Nucleus accumbens (tissue), 56 donors: ENCODE measurements at regions not wholly inside any gene's neighbourhood (a gene's known extent, or its start where the extent isn't known, plus 50 kb on each side); places are given as distances from the start of the nearest gene placed in this dataset.

Source experiments
- DNase-seq, 56 donors: peaks; one replicate each; lab custom pipeline; 2025; lab: John Stamatoyannopoulos, UW

DNA sequence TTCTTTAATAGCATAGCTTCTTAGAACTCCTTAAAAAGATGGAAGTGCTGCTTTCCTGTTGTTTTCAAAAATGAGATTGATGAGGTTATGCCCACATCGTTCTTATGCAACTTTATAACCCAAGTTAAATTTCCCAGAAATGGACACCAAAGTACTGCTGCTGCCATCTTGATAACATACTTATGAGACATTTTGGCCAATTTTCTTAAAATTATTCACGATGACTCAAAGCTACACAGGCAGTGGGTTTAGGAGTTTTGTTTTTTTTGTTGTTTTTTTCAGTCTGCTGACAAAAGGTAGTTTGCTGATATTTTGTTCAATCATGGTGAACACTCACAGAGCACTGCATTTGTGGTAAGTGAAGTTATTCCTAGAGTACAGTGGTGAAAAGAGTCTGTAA, 54.9 kb upstream of the RFC3 start:
- no peak for DNase-seq

GRCh38 chr13:33764716-33765115, 53.2 kb upstream of the RFC3 start:
- DNase-seq, result no peak

GRCh38 chr13:33766329-33767123, 51.4 kb upstream of the RFC3 start:
- no peak for DNase-seq

DNA sequence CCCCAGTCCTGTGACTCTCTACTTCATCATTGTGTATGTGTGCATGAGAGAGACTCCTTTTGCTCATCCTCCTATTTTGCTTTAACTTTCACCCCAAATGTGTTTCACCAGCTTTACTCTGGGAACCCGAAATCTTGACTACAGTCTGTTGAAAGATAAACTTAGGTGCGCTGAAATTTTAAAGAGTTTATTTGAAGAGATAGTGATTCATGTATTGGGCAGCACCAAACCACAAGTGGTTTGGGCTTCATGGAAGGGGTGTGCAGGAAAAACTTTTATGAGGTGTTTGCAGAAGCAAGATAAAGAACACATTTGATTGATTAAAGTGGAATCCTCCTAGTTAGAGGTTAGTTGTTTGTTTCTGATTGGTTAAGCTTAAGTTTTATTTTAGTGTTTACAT, 50.8 kb upstream of the RFC3 start:
- DNase-seq, result no peak
